ENCODE measurements at regions not wholly inside any gene's neighbourhood (a gene's known extent, or its start where the extent isn't known, plus 50 kb on each side); places are given as distances from the start of the nearest gene placed in this dataset.

DNA sequence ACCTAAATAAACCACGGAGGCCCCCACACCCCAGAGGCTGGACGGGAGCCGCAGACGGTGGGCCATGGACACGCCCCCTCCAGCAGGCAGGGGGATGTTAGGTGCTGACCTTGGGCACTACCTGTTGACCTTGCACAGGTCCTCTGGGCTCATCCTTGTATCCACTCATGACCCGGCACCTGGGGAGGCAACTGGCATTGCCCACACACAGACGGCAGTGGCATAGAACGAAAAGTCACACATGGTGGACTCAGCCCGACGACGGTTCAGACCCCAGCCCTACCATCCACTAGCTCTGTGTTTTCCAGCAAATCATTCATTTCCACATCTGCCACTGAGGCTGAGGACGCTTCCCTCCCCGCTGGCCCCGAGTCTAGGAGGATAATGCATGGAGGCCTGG is 247.7 kb upstream of the PPP2R2D start:
- no peak for DNase-seq

DNA sequence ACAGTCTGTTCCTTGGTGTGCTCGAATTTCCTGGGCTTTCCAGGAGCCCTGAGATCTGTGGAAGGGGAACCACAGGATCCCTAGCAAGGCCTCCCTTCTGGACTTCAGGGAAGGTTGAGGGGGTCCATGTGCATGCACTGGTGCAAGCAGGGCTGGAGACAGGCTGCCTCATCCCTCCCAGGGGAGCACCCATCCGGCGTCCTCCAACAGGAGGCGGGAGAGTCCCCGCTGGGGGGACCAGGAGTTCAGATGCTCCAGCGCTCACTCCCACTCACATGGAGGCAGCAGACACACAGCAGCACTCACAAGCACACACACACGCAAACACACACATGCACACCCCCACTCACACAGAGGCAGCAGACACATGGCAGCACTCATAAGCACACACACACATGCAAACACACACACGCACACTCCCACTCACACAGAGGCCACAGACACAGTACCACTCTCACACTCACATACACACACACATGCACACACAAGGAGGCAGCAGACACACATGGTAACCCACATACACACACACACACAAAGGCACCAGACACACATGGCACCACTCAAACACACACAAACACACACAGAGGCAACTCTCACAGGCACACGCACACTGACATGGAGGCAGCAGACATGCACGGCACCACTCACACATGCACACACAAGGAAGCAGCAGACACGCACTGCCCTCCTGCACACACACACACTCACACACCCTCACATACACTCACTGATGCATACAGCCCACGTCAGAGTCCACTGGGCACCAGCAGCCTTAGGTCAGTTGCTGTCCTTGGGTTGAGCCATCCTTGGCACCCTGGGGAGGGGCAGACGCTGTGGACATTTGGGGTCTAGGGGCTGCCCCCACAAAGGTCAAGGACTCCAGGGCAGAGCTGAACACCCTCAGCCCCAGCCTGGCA is 247.0 kb upstream of the PPP2R2D start:
- no peak for DNase-seq

DNA sequence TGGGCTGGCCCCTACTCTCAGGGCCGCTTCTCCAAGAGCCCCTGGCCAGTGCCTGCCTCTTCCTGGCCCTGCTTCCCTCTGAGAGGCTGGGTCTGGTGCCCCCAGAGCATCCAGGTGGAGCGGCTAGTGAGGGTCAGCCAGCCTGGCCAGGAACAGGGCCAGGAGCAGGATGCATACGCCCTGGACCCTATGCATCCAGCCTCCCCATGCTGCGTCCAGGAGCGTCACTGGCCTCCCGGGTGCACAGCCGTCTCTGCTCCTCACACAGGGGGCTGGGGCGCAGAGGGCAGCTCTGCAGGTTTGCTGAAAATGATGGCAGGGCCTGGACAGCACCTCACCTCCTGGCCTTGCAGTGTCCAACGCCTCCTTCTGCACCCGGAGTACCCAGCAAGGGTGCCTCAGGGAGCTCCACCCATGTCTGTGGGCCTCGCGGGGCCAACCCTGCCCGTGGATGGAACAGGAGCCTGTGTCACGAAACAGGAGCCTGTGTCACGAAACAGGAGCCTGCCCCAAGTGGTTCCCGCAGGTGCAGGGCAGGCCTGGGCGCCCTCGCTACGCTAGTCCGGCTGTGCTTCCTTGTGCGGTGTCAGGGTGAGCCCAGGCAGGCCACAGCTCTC is 246.2 kb upstream of the PPP2R2D start:
- no peak for DNase-seq

DNA sequence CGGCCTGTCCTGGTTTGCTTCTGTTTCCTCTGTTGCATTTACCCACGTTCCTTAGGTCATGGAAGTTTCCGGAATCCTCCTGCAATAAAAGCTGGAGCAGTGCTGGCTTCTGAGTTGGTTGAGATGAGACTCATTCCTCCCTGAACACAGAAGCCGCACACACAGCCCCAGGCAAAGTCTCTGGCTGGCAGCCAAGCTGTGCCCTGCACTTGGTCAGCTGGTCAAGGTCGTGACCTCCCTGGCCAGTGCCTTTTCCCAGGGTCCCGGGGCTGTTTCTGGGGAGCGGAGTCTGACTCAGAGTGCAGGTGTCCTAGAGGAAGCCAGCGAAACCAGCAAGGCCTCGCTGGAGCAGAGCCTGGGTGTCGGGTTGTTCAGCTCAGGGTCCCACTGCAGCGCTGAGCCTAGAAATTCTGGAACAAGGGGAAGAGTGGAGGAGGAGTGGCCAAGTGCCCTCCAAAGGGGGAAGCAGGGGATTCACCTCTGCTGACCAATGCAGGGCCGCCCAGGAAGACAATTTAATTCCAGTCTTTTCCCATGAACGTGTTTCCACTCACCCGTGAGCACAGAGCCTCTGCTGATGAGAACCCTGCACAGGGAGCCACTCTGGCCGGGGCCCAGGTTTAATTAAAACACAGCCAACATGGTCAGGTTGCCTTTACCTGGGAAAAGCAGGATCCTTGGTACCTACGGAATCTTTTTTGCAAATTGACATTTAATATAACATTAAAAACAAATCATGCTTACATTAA is 245.5 kb upstream of the PPP2R2D start:
- DNase-seq: no peak

DNA sequence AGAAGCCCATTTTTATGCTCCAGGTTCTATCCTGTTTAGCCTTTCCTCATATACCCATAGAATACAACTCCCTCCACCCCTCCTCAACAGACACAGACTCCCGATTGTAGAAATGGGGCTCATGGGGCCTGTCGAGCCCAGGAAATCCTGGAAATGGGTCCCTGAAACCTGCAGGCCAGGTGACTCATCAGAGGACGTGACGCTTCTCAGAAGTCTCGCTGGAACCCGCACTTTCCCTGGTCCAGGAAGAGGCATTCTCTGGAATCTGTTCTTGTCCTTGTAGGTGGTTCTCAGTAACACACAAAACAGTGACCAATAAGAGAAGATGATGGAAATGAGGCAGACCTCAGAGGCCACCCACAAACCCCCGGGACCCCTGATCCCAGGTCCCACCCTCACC is 244.8 kb upstream of the PPP2R2D start:
- no peak for DNase-seq

DNA sequence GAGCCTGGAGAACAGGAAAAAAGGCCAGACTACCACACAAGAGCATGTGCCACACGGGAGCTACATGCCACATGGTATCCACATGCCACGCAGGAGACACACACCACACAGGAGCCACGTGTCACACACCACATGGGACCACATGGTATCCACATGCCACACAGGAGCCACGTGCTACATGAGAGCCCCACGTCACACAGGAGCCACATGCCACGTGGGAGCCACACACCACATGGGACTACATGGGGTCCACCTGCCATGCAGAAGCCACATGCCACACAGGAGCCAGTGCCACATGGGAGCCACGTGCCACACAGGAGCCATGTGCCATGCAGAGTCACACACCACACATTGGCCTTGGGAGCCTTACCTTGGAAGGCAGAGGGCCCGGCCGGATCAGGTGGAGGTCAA is 244.4 kb upstream of the PPP2R2D start:
- no peak for DNase-seq

DNA sequence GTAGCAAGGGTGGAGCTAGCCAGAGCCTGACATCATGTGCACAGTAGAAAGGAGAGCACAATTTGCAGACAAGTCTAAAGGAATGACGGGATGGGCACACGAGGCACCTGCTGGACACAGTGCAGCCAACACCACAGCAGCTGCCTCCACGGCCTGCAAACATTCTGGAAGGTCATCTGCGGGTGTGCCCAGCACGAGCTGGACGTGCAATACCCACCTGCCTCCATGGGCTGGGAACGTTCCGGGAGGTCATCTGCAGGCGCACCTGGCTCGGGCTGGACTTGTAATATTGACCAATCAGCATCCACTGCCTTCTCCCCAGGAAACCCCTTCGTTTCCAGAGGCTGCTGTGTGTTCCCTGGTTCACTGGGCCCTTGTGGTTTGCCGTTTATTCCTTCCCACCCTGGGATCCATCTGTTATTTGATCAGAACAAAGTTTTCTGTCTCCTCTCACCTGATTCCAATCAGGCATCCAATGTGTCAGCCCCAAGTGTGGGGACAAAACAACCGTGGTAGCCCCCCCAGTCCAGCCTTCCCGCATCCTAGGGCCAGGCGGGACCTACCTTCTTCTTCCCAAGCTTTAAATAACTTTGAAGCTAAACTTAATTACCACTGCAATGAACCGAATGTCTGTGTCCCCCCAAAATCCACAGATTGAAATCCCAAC is 243.4 kb upstream of the PPP2R2D start:
- DNase-seq: no peak

DNA sequence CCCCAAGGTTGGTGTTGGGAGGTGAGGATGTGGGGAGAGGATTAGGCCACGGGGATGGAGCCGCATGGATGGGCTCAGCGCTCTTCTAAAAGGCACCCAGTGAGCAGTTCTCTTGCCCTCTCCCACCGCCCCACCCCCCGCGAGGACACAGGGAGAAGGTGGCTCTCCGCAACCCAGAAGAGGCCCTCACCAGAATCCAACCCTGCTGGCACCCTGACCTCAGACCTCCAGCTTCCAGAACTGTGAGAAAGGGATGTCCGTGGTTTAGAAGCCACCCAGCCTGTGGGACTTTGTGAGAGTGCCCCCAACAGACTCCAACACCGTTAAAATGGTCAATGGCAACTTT is 242.8 kb upstream of the PPP2R2D start:
- no peak for DNase-seq

DNA sequence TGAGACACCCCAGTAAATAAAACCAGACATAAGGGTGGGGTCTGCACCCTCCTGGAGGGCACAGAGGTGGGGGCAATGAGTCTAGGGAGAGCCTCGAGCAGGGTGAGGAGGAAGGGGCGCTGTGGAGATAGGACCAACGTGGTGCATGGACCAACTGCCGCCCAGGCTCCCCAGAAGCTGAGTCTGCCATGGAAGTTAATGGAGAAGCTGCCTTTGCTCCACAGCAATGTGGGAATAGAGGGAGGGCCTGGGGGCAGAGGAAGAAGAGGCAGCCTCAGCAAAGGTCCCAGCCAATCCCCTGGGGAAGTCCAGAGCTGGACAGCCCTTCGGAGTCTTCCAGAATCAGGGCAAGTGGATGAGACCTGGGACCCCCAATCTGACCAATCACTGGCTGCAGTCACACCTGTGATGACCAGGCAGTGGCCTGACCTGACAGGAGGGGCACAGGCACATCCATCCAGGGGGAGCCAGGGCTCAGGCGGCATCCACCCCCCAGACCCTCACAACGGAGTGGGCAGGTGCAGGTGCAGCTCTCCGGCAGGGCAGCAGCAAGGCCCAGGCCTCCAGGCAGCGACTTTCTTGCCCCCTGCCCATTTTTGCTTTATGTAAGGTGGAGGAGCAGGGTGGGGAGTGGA is 242.2 kb upstream of the PPP2R2D start:
- DNase-seq: no peak

DNA sequence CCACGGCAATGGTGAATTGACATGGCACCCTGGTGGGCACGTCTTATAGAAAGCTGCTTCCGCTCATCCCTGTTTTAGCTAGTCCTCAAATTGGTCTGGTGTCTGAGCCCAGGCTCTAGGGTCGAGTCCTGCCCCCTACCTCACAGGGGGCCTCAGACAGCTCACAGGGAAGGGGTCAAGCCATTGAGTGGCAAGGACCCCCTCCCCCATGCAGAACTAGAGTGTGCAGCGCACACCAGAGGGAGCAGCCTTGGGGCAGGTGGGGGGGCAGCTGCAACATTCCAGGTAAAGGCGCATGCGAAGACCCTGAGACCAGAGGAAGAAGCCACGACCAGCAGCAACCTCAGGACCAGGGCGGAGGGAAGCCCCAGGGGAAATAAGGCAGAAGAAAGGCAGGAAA is 240.4 kb upstream of the PPP2R2D start:
- no peak for DNase-seq

DNA sequence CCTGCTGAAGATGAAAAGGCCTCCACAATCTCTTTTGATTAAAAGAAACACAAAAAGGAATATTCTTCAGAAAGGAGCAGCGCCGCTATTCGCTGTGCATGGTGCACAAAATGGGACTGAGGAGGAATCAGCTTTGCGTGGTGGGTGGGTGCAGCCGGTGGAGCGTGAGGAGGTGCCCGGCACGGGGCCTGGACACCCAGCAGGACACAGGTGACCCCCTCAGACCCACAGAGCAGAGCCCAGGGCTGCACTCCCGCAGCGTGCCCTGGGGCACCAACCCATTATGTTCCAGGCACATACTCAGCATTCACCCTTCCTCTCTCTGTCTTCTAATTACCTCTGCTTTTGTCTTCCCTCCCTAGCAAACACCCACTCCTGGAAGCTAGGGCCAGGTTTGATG is 238.0 kb upstream of the PPP2R2D start:
- DNase-seq: no peak

DNA sequence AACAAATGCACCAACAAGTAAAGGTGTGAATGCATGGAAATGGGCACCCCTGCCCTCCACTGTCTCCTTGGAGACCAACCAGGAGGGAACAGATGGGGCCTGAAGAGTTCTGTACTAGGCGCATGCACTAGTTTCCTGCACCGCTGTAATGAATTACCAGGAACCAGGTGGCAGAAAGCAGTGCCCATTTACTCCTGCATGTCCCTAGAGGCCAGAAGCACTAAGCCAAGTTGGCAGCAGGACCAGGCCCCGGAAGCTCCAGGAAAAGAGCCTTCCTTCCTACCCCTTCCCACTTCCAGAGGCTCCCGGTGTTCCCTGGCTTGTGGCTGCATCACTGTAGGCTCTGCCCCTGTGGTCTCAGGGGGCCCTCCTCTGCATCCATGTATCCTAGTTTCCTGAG is 237.5 kb upstream of the PPP2R2D start:
- no peak for DNase-seq

DNA sequence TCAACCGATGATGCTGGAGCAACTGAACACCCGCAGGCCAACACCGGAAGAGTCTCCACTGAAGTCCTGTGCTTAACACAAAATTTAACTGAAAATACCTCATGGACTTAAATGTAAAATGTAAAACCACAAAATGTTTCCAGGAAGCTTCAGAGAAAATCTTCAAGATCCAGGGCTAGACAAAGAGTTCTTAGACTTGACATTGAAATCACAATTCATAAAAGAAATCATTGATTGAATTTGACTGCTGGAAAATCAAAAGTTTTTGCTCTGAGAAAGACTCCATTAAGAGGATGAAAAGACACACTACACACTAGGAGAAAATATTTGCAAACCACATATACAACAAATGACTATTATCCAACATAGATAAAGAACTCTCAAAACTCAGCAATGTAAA is 234.7 kb upstream of the PPP2R2D start:
- no peak for DNase-seq

DNA sequence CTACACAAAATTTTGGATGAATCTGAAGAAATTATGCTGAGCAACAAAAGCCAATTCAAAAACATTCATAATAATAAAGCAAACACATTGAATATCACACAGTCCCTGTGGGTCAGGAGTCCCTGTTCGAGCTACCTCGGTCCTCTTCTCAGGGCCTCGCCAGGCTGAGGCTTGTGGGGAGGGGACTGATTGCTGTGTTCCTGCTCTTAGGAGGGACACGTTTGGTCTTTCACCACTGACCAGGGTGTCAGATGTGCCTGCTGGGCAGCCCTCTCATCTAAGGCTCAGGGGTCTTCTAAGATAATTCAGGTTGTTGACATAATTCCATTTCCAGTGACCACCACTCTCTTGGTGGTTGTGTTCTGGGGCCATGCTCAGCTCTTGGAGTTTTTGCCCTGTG is 233.8 kb upstream of the PPP2R2D start:
- no peak for DNase-seq

DNA sequence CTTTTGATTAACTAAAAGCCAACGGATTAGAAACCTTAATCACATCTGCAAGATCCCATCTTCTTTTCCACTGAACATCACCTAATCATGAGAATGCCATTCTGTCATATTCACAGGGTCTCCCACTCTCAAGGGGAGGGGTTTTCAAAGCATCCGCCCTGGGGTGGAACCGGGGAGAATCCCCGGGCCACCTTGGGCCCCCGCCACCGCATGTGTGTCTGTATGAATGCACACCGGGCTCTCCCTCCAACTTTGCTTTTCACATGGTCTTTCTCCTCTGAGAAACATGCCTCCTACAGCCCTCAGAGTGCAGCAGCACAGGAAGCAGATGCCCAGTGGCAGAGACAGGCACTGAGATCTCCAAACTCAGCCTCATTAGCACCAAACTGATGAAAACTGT is 233.2 kb upstream of the PPP2R2D start:
- DNase-seq: no peak

DNA sequence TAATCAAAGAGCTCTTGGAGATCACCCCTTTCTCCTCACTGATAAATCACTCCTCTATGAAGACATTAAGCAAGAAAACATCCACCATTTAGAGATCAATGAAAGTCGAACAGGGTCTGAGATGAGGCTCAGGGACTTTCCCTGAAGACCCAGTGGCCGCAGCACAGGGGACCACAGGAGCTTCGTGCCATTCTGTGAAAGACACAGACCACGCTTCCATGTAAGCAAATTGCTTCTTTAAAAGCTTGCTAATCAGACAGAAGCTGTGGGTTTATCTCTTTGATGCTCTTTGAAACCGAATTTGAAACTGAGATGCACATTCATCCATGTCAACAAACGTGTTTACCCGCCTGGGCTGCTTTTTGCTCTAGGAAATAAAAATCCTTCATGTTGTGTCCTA is 231.9 kb upstream of the PPP2R2D start:
- no peak for DNase-seq

DNA sequence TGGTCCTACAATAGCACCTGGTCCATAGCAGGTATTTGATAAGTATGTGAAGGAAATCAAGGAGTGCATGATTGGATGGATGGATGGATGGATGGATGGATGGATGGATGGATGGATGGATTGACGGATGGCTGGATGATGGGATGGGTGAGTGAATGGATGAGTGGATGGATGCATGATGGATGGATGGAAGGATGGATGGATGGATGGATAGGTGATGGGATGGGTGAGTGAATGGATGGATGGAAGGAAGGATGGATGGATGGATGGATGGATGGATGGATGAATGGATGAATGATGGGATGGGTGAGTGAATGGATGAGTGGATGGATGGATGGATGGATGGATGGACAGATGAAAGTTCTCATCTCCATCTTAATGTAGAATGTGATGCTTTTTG is 231.0 kb upstream of the PPP2R2D start:
- DNase-seq: no peak

DNA sequence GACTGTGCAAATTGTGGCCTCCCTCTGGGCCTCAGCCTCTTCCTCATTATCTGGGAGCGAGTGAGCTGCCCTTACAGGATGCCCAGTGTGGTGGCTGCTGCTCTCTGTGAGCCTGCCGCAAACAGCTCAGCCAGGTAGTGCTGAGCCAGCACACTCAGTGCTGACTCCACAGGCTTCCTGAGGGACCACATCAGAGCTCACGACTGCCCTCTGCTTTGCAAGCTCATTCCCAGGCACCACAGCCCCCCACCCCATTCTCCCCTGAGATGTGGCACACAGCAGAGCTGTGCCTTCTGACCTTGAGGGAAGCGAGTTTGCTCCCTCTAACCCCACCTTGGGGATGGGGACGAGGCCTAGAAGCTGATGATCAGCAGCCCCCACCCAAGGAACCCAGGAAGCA is 230.5 kb upstream of the PPP2R2D start:
- no peak for DNase-seq

DNA sequence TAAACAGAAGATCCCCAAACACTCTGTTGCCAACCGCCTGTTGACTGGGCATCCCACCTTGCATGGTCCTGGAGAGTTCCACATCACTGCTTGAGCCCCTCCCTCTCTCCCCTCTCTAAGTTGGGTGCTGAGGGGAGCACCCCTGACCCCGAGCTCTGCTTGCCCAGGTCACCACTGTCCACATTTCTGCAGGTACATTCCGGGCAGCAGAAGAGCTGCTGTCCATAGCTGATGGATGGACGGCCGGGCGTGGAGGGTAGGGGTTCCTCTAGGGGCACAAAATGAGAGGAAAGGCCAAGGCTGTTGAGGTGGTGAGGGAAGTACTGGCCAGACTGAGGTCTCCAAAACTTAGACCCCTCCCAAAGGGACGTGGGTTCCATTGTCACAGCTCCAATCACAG is 227.4 kb upstream of the PPP2R2D start:
- DNase-seq: no peak

DNA sequence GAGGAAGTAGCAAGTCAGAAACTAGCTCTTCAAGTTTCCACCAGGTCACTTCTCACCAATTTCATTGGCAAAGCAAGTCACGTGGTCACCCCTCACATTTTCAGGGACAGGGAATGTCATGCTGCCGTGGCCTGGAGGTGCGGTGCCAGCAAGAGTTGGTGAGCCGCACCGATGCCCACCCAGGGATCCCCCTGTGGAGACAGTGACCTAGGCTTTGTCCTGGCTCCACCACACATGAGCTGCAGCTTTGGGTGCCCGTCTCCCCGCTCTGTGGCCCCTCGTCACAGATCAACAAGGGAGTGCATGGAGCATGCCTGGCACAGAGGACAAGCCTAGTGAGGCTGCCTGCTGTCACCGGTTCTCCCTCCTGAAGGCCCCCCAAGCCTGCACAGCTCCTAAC is 226.7 kb upstream of the PPP2R2D start:
- no peak for DNase-seq

DNA sequence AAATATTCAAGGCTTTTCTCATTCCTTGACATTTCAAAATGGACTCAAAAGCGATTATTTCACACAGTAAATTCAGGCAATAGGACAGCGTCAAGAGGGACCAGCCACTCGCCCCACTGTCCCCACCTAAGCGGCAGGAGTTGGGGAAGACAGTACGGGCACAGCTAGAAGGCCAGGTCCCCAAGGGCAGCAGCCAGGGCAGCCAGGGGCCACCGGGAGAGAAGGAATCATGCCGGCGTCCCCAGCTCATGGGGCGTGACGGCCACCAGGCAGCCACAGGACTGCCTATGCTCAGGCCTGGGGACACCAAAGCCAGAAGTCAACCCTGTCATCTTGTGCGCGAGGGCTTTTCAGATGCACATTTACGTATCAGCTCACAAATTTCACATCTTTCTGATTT is 225.7 kb upstream of the PPP2R2D start:
- DNase-seq: no peak

DNA sequence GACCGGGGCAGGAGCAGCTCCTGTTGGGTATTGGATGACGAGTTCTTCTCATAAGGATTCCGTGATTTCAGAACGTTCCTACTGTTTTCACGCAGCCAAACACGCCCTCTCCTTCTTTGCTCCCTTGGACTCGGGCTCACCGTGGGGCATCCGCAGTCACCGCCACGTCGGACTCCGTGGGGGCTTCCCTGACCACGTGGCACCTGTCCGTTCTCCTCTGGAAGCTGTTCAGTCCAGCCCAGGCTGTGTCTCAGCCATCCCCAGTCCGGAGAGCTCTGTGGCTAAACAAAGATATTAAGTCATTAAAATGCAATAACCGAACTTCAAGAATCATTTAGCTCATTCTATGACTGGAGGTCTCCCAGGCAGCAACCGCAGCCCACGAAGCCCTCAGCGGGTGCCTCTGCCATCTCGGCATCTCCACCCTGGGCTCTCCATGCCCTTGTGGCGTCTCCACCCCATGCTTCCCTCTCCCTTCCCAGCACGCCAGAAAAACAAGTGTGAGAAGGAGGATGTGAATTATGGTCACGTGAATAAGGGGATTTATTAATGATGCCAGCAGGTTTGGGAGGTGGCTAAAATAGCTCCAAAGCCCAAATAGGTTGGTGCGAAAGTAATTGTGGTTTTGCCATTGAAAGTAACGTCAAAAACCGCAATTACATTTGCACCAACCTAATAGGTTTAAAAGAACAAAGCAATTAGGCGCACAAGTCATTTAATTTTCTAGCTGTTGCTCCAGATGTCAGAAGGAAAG is 224.6 kb upstream of the PPP2R2D start:
- DNase-seq: no peak

Measured in NCI-H1105 (cell line).